Globus pallidus (tissue), 1 donor: ENCODE measurements at regions not wholly inside any gene's neighbourhood (a gene's known extent, or its start where the extent isn't known, plus 50 kb on each side); places are given as distances from the start of the nearest gene placed in this dataset.
"Not testable (repeated sequence)": the region's sequence is repeated elsewhere in the genome, so short reads cannot be mapped to it uniquely, and the experiment has no call there.

Source experiments
- DNase-seq: peaks from one replicate; pipeline ENCODE4 v3.0.0-alpha.2; 2015; ENCODE audit warnings: low spot score

GRCh38 chr13:65387743-65388347 is 1842.3 kb downstream of the PCDH9 start:
- DNase-seq: no peak

- no peak for DNase-seq
Measured at GRCh38 chr13:65378943-65379519, 1851.1 kb downstream of the PCDH9 start.

GRCh38 chr13:65378484-65378883 is 1851.7 kb downstream of the PCDH9 start:
- DNase-seq: no peak

GRCh38 chr13:65368832-65369231 is 1861.3 kb downstream of the PCDH9 start:
- DNase-seq: no peak

GRCh38 chr13:65353951-65354350 is 1876.2 kb downstream of the PCDH9 start:
- DNase-seq: no peak

GRCh38 chr13:65353150-65353549 is 1877.0 kb downstream of the PCDH9 start:
- DNase-seq: not testable (repeated sequence)

GRCh38 chr13:65347420-65348030 is 1882.6 kb downstream of the PCDH9 start:
- DNase-seq: no peak

- no peak for DNase-seq
Measured at GRCh38 chr13:65343898-65344663, 1886.1 kb downstream of the PCDH9 start.

GRCh38 chr13:65342541-65343337 is 1887.4 kb downstream of the PCDH9 start:
- DNase-seq: no peak

- DNase-seq: no peak
Measured at GRCh38 chr13:65339241-65339640, 1890.9 kb downstream of the PCDH9 start.

GRCh38 chr13:65336916-65337315 is 1893.2 kb downstream of the PCDH9 start:
- DNase-seq: no peak

GRCh38 chr13:65336087-65336749 is 1893.9 kb downstream of the PCDH9 start:
- DNase-seq: no peak

GRCh38 chr13:65330691-65331090 is 1899.4 kb downstream of the PCDH9 start:
- DNase-seq: no peak

GRCh38 chr13:65330287-65330686 is 1899.8 kb downstream of the PCDH9 start:
- no peak for DNase-seq

- DNase-seq: not testable (repeated sequence)
Measured at GRCh38 chr13:65323192-65323591, 1906.9 kb downstream of the PCDH9 start.

- not testable (repeated sequence) for DNase-seq
Measured at GRCh38 chr13:65321423-65321822, 1908.7 kb downstream of the PCDH9 start.

- no peak for DNase-seq
Measured at GRCh38 chr13:65314008-65314407, 1916.1 kb downstream of the PCDH9 start.

- no peak for DNase-seq
Measured at GRCh38 chr13:65310663-65311328, 1919.3 kb downstream of the PCDH9 start.

- DNase-seq: no peak
Measured at GRCh38 chr13:65309906-65310305, 1920.2 kb downstream of the PCDH9 start.

GRCh38 chr13:65308729-65309128 is 1921.4 kb downstream of the PCDH9 start:
- DNase-seq: not testable (repeated sequence)

- DNase-seq: no peak
Measured at GRCh38 chr13:65307056-65307455, 1923.1 kb downstream of the PCDH9 start.
